HFFc6 (cell line): ENCODE measurements at regions not wholly inside any gene's neighbourhood (a gene's known extent, or its start where the extent isn't known, plus 50 kb on each side); places are given as distances from the start of the nearest gene placed in this dataset.
"Not testable (repeated sequence)": the region's sequence is repeated elsewhere in the genome, so short reads cannot be mapped to it uniquely, and the experiment has no call there.

Experiments
- DNase-seq: peaks from one replicate; pipeline ENCODE4 v3.0.0-alpha.2; 2018
- H3K27ac Mint-ChIP-seq: 2 replicates; pipeline ENCODE4 v1.8.0; 2020; ENCODE audit warnings: mild to moderate bottlenecking, mixed read lengths
- H3K27me3 Mint-ChIP-seq: 2 replicates; pipeline ENCODE4 v1.8.0; 2021; ENCODE audit warnings: mild to moderate bottlenecking, moderate library complexity, mixed read lengths; ENCODE audit not compliant: insufficient read depth
- H3K36me3 Mint-ChIP-seq: 2 replicates; pipeline ENCODE4 v1.8.0; 2021; ENCODE audit warnings: low read depth, mixed read lengths
- H3K4me1 Mint-ChIP-seq: 2 replicates; pipeline ENCODE4 v1.8.0; 2020; ENCODE audit warnings: low read depth, mixed read lengths
- H3K4me3 Mint-ChIP-seq: 2 replicates; pipeline ENCODE4 v1.8.0; 2020; ENCODE audit warnings: mild to moderate bottlenecking, moderate library complexity, mixed read lengths
- H3K9me3 Mint-ChIP-seq: 2 replicates; pipeline ENCODE4 v1.8.0; 2020; ENCODE audit warnings: mild to moderate bottlenecking, mixed read lengths
- TF ChIP-seq, protein P1 (sequence below): fragments of 200-600 bp; sonication (generic); IDR thresholded peaks from 2 replicates; pipeline ENCODE4 v1.5.0; 2021; ENCODE audit warnings: antibody characterized with exemption, mild to moderate bottlenecking

DNA sequence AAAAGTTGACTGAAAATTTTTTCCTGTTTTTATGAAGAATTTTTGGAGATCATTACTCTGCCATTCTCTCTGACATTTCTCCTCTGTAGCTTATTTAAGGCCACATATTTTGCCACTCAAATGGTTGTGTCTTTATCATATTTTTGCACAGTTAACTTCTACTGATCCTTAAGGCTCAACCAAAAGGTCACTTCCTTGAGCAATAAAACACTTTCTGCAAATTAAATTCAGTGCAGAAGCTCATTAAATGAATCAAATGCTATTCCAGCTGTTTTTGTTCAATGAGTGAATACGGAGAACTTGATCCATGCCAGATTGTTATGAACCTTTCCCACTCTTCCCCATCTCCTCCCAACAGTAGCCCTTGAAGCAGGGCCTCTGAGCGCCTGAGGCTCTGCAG, 93.8 kb upstream of the EPB41L4A start:
- no peaks in the 10 kb centered on the region for H3K9me3 Mint-ChIP-seq
- TF ChIP-seq, protein P1, sequence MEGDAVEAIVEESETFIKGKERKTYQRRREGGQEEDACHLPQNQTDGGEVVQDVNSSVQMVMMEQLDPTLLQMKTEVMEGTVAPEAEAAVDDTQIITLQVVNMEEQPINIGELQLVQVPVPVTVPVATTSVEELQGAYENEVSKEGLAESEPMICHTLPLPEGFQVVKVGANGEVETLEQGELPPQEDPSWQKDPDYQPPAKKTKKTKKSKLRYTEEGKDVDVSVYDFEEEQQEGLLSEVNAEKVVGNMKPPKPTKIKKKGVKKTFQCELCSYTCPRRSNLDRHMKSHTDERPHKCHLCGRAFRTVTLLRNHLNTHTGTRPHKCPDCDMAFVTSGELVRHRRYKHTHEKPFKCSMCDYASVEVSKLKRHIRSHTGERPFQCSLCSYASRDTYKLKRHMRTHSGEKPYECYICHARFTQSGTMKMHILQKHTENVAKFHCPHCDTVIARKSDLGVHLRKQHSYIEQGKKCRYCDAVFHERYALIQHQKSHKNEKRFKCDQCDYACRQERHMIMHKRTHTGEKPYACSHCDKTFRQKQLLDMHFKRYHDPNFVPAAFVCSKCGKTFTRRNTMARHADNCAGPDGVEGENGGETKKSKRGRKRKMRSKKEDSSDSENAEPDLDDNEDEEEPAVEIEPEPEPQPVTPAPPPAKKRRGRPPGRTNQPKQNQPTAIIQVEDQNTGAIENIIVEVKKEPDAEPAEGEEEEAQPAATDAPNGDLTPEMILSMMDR = no peak
- no peaks in the 10 kb centered on the region for H3K4me1 Mint-ChIP-seq

GRCh38 chr5:112514111-112514510, 95.0 kb upstream of the EPB41L4A start:
- H3K4me1 Mint-ChIP-seq = no peaks in the 10 kb centered on the region
- H3K27ac Mint-ChIP-seq = no peak overlapping the region
- peaks cover 2% of the 10 kb centered on the region for H3K27me3 Mint-ChIP-seq
- no peak for DNase-seq
- H3K4me3 Mint-ChIP-seq = no peak overlapping the region
- no peaks in the 10 kb centered on the region for H3K9me3 Mint-ChIP-seq
- H3K36me3 Mint-ChIP-seq = no peaks in the 10 kb centered on the region
- TF ChIP-seq, protein P1 = no peak

More for the DNA sequence above, 93.8 kb upstream of the EPB41L4A start:
- Mint-ChIP-seq H3K36me3 (no peaks in the 10 kb centered on the region), H3K27ac (no peak overlapping the region), H3K27me3 (peaks cover 2% of the 10 kb centered on the region), H3K4me3 (no peak overlapping the region)
- no peak for DNase-seq

- not testable (repeated sequence) for H3K27me3 Mint-ChIP-seq, H3K4me1 Mint-ChIP-seq, DNase-seq, H3K27ac Mint-ChIP-seq, H3K4me3 Mint-ChIP-seq, H3K36me3 Mint-ChIP-seq, H3K9me3 Mint-ChIP-seq
Observed at GRCh38 chr5:112520474-112520873, 101.4 kb upstream of the EPB41L4A start.

DNA sequence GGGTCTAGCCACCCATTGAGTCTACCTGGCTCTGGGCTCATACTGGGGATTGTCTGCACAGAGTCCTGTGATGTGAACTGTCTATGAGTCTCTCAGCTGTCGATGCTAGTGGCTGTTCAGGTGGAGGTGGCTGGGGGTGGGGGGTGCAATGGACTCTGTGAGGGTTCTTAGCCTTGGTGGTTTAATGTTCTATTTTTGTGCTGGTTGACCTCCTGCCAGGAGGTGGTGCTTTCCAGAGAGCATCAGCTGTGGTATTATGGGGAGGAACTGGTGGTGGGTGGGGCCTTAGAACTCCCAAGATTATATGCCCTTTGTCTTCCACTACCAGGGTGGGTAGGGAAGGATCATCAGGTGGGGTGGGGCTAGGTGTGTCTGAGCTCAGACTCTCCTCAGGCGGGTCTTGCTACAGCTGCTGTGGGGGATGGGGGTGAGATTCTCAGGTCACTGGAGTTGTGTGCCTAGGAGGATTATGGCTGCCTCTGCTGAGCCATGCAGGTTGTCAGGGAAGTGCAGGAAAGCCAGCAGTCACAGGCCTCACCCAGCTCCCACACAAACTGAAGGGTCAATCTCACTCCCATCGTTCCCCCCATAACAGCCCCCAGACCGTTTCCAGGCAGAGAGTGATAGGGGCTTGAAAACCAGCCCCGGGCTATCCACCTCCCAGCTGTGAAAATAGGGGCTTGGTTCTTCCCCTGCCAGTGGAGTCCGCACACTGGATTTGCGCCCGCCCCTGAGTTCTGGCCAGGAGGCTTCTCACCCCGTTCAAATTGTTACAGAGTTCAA, 104.0 kb upstream of the EPB41L4A start:
- H3K4me1 Mint-ChIP-seq, H3K36me3 Mint-ChIP-seq, DNase-seq, H3K4me3 Mint-ChIP-seq, H3K9me3 Mint-ChIP-seq, H3K27ac Mint-ChIP-seq: not testable (repeated sequence)
- H3K27me3 Mint-ChIP-seq = peaks cover 12% of the 10 kb centered on the region

GRCh38 chr5:112523674-112524263, 104.7 kb upstream of the EPB41L4A start:
- H3K27ac Mint-ChIP-seq, H3K4me3 Mint-ChIP-seq, H3K4me1 Mint-ChIP-seq, DNase-seq, H3K9me3 Mint-ChIP-seq, H3K36me3 Mint-ChIP-seq: not testable (repeated sequence)
- H3K27me3 Mint-ChIP-seq = peaks cover 15% of the 10 kb centered on the region

- Mint-ChIP-seq H3K4me3 (no peak overlapping the region), H3K4me1 (no peaks in the 10 kb centered on the region), H3K36me3 (no peaks in the 10 kb centered on the region), H3K27me3 (peaks cover 17% of the 10 kb centered on the region), H3K9me3 (no peaks in the 10 kb centered on the region), H3K27ac (no peak overlapping the region)
- DNase-seq = no peak
- TF ChIP-seq, protein P1 = no peak
Observed at GRCh38 chr5:112525217-112525616, 106.1 kb upstream of the EPB41L4A start.

DNA sequence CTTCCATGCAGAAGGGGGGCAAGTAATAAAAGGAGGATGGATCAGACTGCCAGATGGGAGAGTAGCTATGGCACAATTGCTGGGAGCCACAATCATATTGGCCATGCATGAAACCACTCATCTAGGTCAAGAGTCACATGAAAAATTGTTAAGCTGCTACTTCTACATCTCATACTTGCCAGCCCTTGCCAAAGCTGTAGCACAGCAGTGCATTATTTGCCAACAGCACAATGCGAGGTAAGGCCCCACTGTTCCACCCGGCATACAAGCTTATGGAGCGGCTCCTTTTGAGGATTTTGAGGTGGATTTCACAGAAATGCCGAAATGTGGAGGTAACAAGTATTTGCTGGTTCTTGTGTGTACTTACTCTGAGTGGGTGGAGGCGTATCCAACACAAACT, 109.9 kb upstream of the EPB41L4A start:
- no peaks in the 10 kb centered on the region for H3K36me3 Mint-ChIP-seq

More for the DNA sequence above, 109.9 kb upstream of the EPB41L4A start:
- no peak for DNase-seq
- H3K27me3 Mint-ChIP-seq = peaks cover 23% of the 10 kb centered on the region
- no peak overlapping the region for H3K27ac Mint-ChIP-seq
- H3K9me3 Mint-ChIP-seq = no peaks in the 10 kb centered on the region
- TF ChIP-seq, protein P1 = no peak
- H3K4me3 Mint-ChIP-seq = no peak overlapping the region
- no peaks in the 10 kb centered on the region for H3K4me1 Mint-ChIP-seq
